GM18517 (cell line): ENCODE measurements at regions not wholly inside any gene's neighbourhood (a gene's known extent, or its start where the extent isn't known, plus 50 kb on each side); places are given as distances from the start of the nearest gene placed in this dataset.
"Not testable (repeated sequence)": the region's sequence is repeated elsewhere in the genome, so short reads cannot be mapped to it uniquely, and the experiment has no call there.

Experiments used
- ATAC-seq: cut with Tn5 transposase; IDR thresholded peaks from one replicate; pipeline ENCODE4 v1.9.1; 2021; ENCODE audit warnings: mild to moderate bottlenecking, moderate library complexity; ENCODE audit not compliant: unreplicated experiment

DNA sequence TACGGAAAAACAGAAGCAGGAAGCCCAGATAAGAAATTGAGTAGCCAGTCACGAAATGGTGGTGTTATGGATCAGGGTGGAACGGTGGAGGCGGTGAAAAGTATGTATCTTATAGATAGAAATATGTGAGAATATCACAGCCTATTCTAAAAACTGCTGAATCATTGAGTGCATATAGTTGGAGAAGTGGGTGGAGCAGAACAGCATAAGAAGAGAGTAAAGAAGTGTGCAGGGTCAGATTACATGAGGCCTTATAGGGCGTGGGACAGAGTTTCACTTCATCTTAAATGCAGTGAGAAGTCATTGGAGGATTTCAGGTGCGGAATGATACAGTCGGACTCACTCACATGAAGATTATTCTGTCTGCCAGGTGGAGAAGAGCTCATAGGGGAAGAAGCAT lies 293.1 kb downstream of the TRIML1 start:
- no peak for ATAC-seq

DNA sequence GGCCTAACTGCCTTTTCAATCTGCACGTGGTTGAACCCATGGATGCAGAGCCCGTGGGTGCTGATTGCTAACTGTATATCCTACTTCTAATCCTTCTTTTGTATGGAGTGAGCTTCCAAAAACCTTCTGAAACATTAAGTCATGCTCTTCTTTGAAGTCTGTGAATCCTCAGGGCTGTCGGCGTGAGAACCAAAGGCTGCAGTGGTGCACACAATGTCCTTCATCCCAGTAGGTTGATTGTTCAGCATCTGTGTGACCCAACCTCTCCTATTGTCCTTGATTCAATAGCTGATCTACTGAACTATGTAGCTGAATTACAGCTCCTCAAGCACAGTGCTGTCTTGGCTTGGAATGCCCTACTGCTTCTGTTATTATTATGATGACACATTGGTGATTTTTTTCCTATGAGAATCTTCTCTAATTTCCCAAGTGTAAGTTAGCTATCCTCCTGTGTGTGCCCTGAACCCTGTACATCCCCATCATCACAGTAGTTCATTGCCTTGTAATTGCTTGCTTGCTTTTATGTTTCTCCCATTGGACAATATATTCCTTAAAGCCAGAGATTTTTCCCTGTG lies 294.6 kb downstream of the TRIML1 start:
- ATAC-seq: no peak

DNA sequence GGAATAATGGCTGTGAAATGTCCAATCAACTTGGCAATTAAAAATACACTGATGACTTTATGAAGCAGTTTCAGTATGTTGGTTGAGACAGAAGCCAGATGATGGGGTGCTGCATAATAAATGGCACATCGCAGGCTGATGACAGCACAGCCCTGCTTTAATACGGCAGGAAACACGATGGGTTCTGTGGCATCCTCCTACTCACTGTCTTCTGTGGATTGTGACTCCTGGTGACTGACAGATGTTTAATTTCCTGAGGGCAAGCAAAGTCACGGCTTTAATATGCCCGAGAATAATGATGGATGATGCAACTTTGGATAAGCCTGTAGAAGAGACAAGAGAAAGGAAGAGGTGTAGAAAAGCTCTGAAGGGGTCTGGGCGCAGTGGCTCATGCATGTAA lies 295.4 kb downstream of the TRIML1 start:
- no peak for ATAC-seq

DNA sequence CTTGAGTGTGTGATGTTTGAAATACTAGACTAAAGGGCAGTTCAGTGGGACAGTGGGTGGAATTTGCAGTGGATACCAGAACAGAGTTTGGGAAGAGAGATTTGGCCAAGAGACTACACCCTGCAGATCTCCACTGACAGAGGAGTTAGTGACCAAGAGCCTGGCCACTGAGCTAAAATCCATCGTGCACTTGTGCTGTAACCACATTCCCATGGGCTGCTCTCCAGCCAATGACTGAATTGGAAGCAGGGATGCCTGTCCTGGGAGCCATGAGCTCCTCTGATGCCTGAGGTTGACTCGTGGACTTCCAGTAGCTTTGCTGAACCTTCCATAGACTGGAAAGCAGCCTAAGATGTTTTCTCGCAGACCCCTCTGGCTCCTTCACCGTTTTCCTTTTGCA lies 296.1 kb downstream of the TRIML1 start:
- no peak for ATAC-seq

DNA sequence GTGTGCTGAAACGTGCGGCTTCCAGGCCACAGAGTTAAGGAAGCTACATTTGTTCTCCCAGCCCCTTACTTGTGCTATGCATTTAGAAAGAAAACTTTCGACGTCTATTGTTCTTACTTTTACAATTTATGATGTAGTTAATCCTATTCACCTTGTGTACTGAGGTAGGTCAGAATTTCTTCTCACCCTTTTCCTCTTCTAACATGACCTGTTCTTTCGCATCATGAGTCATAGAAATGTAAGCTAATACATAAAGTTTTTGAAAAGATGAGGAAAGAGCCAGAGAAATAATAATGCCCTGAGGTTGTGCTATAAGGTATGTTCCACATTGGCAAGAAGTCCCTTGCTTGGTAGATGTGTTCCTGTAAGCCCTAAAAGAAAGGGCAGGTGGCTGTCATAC lies 298.3 kb downstream of the TRIML1 start:
- ATAC-seq: no peak

DNA sequence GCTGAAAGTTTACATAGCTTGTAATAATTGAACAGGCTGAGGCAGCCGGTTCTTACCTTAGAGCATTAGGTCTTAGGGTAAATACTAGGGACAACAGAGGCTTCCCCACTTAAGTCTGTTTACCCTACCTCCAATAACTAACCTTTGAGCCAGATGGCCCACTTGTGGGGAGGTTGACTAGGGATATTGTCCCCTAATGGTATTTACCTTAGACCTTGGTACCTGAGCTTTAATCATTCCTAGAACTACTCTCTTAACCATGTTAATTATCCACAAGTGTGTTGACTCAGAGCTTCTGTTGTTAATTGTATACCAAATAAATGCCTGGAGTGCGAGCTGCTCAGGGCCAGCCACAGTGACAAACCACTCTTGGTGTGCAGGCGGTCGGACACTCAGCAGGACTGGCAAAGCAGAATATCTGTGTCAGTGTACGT lies 299.2 kb downstream of the TRIML1 start:
- ATAC-seq: not testable (repeated sequence)

DNA sequence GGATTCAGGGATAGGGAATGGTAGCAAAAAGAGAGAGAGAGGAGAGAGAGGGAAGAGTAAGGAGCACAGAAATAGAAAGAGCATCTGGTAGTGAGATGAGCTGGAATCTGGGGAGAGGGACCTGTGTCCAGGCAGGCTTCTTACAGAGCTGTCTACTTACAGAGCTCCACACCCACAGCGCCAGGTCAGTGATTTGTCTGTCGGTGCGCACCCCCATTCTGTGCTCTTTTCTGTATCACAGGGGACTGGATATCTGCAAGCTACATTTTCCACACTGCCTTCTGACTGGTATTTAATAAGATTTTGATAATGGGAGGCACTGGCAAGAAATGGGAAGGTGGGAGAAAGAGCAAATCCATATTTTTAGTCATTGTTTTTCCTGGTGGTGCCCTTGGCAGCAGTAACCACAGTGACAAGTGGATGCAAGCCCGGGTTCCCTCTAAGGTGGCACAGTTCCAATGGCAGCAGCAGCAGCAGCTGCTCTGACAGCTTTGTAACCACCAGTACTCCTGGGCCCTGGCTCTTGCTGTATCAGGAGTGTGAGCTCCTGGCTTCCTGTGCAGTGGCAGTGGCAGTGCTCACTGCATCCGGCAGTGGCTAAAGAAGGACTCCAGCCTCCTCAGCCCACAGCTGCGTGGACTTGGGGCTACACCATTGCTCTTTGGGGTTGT lies 300.5 kb downstream of the TRIML1 start:
- no peak for ATAC-seq

DNA sequence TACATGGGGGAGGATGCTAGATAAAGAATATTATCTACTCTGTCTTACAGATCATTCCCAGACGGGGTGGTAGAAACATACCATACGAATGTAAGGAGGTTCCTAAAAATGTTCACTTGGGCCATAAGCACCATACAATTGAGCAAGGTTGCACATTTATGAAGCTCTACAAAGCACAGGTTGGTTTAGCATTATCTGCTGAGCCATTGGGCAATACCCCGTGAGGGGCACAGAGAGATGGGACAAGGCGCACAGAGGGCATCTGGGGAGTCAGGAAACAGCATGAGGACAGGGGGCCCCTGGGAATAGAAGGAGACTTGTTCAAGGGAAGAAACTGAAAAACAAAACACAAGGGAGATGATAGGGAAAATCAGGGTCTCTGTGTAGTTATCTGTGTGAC lies 305.3 kb downstream of the TRIML1 start:
- no peak for ATAC-seq

DNA sequence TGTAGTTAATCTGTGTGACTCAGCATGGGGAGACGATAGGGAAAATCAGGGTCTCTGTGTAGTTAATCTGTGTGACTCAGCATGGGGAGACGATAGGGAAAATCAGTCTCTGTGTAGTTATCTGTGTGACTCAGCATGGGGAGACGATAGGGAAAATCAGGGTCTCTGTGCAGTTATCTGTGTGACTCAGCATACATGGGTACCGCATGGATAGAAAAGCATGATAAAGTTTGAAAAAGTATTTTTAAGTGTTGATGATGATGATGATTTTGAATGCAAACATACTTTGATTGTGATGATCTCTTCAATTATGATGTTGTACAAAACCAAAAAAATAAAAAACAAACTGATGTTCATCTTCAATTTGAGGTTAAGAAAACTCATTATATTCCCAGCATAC lies 309.8 kb downstream of the TRIML1 start:
- not testable (repeated sequence) for ATAC-seq

DNA sequence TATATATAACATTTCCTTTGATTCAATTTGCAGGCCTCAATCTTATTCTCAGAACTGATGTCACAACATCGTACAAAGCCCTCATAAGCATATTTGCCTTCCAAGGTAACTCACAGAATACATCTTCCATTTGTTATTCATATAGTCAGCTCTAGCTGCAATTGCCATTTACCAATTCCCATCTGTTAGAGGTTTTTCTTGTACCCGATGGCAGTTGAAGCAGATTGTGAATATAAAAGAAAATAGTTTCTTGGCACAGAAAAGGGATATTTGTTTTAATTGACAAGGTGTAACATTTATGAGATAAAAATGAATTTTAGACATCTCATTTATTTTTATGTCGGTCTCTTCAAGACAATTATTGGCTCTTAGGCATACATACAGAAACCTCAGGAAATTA lies 311.3 kb downstream of the TRIML1 start:
- ATAC-seq: no peak

DNA sequence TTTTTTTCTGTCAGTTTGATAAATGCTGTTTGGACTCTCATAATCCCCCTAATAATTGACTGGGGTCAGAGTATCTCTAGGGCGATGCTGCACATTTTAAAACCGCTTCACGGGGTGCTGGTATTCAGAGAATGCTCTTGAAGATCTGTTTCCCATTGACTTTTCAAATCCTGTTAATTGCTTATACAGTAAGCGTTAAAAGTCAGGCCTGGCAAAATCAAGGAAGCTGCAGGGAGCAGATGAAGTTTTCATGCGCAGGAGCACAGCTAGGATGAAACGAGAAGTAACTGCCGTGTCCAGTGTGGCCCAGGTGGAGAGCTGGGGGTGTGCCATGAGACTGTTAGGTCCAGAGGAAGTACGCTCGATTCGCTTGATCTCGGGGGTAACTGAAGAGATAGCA lies 312.9 kb downstream of the TRIML1 start:
- ATAC-seq: no peak

DNA sequence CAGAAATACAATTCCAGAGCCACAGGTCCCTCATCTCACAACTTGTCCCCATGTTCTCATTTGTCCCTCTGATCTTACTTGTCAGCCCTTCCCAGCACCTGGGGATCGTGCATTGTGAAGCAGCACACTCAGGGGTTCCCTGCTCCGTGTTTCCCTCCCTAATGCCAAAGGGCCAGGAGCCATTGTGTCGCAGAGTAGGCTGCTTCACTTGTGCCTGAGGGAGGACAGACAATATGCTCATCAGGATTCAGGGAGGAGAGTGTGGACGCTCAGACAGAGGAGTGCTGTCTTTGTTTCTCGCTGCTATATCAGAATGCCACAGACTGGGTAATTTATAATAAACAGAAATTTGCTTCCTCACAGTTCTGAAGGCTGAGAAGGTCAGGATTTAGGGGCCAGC lies 315.3 kb downstream of the TRIML1 start:
- no peak for ATAC-seq

DNA sequence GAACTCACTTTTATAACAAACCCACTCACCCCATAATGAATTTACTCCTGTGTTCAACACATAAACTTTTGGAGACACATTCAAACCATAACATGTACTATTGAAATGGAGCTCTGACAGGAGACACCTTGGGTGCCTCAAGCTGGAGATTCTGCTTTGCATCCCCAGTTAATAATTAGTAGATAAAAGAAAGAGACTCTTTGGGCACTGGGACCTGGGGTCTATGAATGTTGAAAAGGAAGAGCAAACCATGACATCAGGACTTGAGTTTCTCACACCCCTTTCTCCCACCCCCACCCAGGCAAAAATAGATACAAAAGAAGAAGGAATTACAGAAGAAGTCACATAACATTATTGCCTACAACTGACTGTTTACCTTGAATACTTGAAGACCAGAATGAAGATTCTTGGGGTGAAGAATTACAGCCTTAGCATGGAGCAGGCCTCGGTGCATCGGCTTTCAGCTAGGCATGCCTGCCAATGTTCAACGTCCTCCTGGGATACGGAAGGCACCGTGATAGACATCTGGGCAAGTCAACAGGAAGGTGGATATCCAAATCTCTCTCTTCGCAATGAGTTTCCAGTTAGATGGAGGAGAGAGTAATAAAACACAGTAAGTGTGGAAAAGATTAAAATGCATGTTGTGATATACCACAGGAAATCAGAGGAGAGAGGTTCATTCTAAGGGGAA lies 316.0 kb downstream of the TRIML1 start:
- no peak for ATAC-seq

DNA sequence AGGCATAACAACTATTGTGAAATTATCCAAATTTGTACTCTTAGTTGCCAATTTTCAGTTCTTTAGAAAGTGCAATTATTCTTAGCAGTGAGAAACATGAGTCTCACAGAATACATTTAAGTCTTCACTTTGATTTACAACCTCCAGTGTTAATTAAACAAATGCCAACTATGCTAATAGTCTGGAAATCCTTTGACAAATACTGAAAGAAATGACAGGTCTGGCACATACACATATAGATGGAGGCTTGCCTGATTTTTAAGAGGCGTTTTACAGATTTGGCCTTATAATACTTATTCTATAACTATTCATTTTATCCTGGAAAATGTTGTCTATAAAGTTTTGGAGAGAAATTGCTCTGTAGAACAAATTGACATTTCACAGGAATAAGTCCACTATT lies 320.1 kb downstream of the TRIML1 start:
- no peak for ATAC-seq

DNA sequence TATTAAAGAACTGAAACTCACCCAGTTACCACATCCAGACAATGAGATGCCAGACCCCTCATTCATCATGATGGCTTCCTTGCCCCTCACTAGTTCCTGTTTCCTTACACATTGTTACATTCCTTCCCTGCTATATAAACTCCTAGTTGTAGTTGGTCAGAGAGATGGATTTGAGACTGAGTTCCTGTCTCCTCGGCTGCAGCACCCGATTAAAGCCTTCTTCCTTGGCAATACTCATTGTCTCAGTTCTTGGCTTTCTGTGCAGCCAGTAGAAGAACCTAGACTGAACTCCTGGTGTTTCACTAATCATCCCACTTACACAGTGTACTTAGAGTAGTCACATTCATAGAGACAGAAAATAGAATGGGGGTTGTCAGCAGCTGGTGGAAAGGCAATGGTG lies 324.7 kb downstream of the TRIML1 start:
- no peak for ATAC-seq

DNA sequence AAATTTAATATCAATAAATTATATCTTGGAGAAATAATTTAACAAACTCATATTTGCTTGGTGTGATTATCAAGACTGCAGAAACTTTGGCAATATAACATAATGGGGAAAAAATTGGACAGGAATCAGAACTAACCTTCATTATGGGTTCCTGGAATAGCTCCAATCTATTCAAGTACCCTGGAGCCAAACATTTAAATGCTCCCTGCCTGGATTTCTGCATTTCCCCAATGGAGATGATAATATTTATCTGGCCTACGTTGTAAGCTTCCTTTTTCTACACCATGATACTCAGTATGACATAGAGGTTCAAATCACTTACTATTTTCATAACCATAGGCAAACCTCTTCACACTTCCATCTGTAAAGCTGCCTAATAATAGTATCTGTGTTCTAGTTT lies 326.8 kb downstream of the TRIML1 start:
- ATAC-seq: no peak

DNA sequence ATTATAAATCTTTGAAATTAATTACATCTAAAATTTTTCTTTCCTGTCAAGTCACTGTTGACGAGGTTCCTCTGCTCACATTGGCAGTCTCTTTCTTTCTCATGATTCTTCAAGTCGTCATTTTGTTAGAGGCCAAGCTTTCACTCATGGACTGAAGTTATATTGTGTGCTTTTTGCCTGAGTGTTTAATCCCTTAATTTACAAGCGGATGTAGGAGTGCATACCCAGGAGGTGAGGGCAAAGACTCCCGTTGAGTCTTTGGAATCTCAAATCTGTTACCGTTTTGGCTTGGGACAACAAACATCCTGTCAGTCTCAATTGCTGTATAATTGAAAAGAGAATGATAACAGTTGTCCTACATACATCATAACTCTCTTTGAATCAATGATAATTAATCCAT lies 345.0 kb downstream of the TRIML1 start:
- no peak for ATAC-seq

DNA sequence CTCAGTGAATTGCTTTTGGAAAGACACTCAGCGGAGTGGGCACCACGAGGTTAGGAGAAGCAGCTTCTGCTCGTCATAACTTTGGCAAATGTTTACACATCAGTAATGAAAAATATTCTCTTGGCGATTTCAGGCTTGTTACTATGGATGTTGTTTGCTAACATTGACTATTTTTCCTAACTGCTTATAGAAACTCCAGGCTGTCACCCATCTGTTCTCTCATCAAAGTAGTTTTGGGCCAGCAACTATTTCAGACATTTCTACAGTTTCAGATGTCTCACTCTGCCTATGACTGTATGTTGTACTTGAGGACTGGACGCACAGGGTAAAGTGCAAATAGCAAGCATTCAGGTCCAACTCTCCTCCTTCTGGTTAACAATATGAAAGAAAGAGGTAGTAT lies 346.7 kb downstream of the TRIML1 start:
- no peak for ATAC-seq

DNA sequence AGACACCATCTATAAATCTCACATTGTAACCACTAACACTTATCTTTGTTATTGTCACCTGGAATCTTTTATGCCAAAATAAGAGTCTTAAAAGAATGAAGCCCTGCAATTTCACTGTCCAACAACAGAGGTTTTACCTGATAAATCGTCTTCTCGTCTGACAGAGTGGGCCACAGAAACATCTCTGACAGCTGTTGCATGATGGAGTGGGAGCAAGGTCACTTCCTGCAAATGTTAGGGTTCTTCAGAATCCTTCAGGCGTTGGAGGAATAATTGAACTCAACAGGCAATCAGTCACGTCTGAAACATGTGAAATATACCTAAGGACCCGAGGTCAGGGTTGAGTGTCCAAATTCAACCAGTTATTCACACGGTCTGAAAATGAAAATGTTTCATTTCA lies 353.6 kb downstream of the TRIML1 start:
- no peak for ATAC-seq

DNA sequence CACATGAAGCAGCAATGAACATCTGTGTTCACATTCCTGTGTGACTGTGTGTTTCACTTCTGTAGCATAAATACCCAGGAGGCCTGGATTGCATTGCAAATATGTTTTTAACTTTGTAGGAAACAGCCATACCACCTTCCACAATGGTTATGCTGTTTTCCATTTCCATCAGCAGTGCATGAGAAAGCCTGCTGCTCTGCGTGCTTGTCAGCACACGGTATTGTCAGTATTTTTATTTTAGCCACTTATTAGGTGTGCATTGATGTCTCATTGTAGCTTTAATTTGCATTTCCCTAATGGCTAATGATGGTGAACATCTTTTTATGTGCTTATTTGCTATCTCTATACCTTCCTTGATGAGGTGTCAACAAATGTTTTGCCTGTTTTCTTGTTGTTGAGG lies 355.9 kb downstream of the TRIML1 start:
- no peak for ATAC-seq

DNA sequence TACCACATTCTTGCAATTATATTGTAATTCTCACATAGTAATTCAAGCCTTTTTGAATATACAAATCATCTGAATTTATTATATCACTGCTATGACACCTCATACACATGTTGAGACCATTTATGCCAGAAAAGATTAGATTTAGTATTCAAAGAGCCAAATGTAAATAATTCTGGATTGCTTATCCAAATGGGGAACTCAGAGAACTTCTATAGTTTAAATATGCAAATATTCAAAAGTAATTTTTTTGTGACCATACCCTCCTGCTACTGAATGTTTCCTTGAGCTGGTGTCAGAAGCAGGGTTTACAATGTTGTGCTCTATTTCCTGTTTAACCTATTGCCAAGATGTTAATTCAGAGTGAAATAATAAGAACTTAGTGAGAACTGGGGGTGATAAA lies 372.2 kb downstream of the TRIML1 start:
- no peak for ATAC-seq

DNA sequence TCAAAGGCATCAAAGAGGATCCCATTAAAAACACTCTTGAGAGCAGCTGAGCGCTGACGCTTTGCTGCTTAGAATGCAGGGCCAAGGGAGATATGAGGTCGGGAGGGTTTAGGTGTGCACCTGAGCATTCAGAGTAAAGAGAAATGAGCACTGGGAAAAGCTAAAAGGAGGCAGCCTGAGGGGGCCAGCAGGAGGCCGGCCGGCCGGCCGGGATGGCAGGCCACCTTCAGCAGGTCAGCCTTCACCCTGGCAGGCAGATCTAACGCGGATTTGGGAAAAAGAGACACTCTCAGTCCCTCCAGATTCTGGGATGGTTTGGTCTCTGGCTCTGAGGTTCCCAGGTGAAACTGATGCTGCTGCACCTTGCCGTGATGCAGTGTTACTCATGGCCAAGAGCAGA lies 393.5 kb downstream of the TRIML1 start:
- ATAC-seq: no peak

DNA sequence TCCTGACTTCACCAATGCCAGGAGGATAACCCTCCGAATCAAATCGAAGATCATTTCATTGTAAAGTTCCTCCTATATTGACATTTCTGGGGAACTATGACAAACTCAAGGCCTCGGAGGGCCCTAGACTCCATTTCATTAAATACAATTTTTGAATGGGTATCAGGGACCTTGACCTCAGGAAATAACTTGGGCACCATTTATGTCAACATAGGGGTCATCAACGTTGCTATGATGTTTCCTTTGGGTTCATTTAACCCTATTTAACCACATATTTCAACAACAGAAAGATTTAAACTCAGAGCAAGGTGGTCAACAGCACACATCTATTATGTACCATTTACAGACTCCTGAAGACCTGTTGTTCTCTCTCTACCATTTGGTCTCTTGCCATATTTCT lies 395.1 kb downstream of the TRIML1 start:
- ATAC-seq: no peak
